ENCODE measurements at regions not wholly inside any gene's neighbourhood (a gene's known extent, or its start where the extent isn't known, plus 50 kb on each side); places are given as distances from the start of the nearest gene placed in this dataset.

DNA sequence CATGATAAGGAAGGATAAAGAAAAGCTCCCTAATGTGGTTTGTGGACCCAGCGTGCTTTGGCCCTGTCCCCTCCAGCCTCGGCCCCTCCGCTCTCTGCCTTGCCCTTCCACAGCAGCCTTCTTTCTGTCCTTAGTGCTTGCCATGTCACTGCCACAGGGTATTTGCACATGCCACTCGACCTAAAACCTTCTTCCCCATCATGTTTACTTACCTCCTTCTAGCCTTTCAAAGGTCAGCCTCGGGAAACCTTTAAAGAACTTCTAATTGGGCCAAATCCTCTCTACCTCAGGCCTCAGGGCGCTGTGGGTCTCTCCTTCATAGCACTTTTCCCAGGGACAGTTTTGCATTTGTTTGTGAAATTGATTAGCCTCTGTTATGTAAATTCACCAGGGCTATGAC, 73.0 kb downstream of the SCN11A start:
- BruUV-seq (replicated peaks), result no TSS peak
- Mint-ChIP-seq H3K9me3 (ENCODE audit: unreplicated experiment) (no peaks in the 10 kb centered on the region), H3K4me1 (ENCODE audit: low read depth, unreplicated experiment) (no peaks in the 10 kb centered on the region), H3K27me3 (ENCODE audit: insufficient read depth, unreplicated experiment) (peaks cover 26% of the 10 kb centered on the region), H3K27ac (ENCODE audit: unreplicated experiment) (no peak overlapping the region), H3K36me3 (ENCODE audit: insufficient read depth, unreplicated experiment) (no peaks in the 10 kb centered on the region), H3K4me3 (ENCODE audit: unreplicated experiment) (no peak overlapping the region)
- CTCF ChIA-PET, result no interaction called here
- POLR2A ChIA-PET, result no interaction called here
- Histone ChIP-seq H3K27me3 (replicated peaks; ENCODE audit: control insufficient read depth, insufficient read depth, low read length) (no peaks in the 10 kb centered on the region; the same call in 1 of the 2 replicates), H3K4me1 (no peaks in the 10 kb centered on the region), H3K9me3 (no peaks in the 10 kb centered on the region), H3K4me3 (ENCODE audit: low read depth, low read length) (no peak overlapping the region), H3K36me3 (ENCODE audit: control insufficient read depth, insufficient read depth, low read length) (no peaks in the 10 kb centered on the region)
- TF ChIP-seq CTCF (IDR thresholded peaks at IDR 0.05; ENCODE audit: insufficient read depth in 1 of 2, low read depth in 1 of 2, low read length in 1 of 2, severe bottlenecking in 1 of 2, unreplicated experiment in 1 of 2), result no peak
- intact Hi-C loops (cut with micrococcal nuclease; ENCODE audit: unreplicated experiment), result no loop called here
- no peak for DNase-seq

DNA sequence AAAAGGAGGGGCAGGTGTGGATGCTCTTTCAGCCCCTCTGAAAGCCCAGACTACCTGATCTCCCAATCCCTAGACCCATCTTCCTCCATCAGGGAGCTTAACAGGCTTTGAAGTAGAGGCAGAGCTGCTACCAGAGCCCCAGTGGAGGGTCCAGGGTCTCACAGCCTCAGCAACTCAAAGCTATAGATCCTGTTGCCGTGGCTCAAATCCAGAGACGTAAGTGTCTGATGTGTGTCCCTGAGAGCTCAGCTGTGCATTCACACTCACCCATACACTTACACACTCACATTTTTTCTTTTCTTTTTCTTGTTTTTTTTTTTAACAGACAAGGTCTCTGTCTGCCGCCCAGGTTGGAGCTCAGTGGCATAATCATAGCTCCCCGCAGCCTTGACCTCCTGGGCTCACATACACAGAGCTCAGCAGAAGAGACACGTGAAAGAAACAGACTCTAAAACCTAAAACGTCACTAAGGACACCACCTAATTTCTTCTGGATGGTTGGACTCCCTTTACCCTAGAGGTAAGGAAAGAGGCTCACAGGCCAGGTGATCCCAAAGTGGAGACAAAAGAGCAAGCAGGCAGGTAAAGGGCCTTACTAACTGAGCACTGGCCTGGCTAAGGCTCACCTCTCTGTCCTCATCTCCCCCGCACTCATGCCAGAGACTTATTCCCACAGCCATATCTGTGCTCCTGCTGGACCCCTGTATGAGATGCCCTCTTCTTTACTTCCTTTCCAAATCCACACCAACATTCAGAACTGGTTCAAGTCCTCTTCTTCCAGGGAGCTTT, 80.7 kb downstream of the SCN11A start:
- Mint-ChIP-seq H3K9me3 (ENCODE audit: unreplicated experiment) (no peaks in the 10 kb centered on the region), H3K27ac (ENCODE audit: unreplicated experiment) (no peak overlapping the region), H3K27me3 (ENCODE audit: insufficient read depth, unreplicated experiment) (peaks cover 25% of the 10 kb centered on the region), H3K4me1 (ENCODE audit: low read depth, unreplicated experiment) (no peaks in the 10 kb centered on the region), H3K4me3 (ENCODE audit: unreplicated experiment) (no peak overlapping the region), H3K36me3 (ENCODE audit: insufficient read depth, unreplicated experiment) (no peaks in the 10 kb centered on the region)
- no peak for TF ChIP-seq CTCF (IDR thresholded peaks at IDR 0.05; ENCODE audit: insufficient read depth in 1 of 2, low read depth in 1 of 2, low read length in 1 of 2, severe bottlenecking in 1 of 2, unreplicated experiment in 1 of 2)
- DNase-seq, result no peak
- no peaks in the 10 kb centered on the region for H3K27me3 ChIP-seq (replicated peaks; ENCODE audit: control insufficient read depth, insufficient read depth, low read length)
- no peaks in the 10 kb centered on the region for H3K4me1 ChIP-seq
- no peak overlapping the region for H3K4me3 ChIP-seq (ENCODE audit: low read depth, low read length)
- ChIA-PET POLR2A (no interaction called here), CTCF (no interaction called here)
- BruUV-seq (replicated peaks), result no TSS peak
- intact Hi-C loops (cut with micrococcal nuclease; ENCODE audit: unreplicated experiment), result no loop called here
- no peaks in the 10 kb centered on the region for H3K36me3 ChIP-seq (ENCODE audit: control insufficient read depth, insufficient read depth, low read length)
- H3K9me3 ChIP-seq, result no peaks in the 10 kb centered on the region

- no peak for DNase-seq
- CTCF ChIA-PET, result interaction anchor here (1.1 kb wide), 1 partner anchor 30 kb away, joined by 3 read pairs; no protein-coding TSS in a partner anchor
- intact Hi-C loops (cut with micrococcal nuclease; ENCODE audit: unreplicated experiment), result no loop called here
- Mint-ChIP-seq H3K4me1 (ENCODE audit: low read depth, unreplicated experiment) (no peaks in the 10 kb centered on the region), H3K9me3 (ENCODE audit: unreplicated experiment) (no peaks in the 10 kb centered on the region), H3K36me3 (ENCODE audit: insufficient read depth, unreplicated experiment) (no peaks in the 10 kb centered on the region), H3K27ac (ENCODE audit: unreplicated experiment) (no peak overlapping the region), H3K4me3 (ENCODE audit: unreplicated experiment) (no peak overlapping the region), H3K27me3 (ENCODE audit: insufficient read depth, unreplicated experiment) (peaks cover 17% of the 10 kb centered on the region)
- no peak overlapping the region for H3K4me3 ChIP-seq (ENCODE audit: low read depth, low read length)
- no peaks in the 10 kb centered on the region for H3K27me3 ChIP-seq (replicated peaks; ENCODE audit: control insufficient read depth, insufficient read depth, low read length)
- no peaks in the 10 kb centered on the region for H3K9me3 ChIP-seq
- no peaks in the 10 kb centered on the region for H3K36me3 ChIP-seq (ENCODE audit: control insufficient read depth, insufficient read depth, low read length)
- H3K4me1 ChIP-seq, result no peaks in the 10 kb centered on the region
- TF ChIP-seq CTCF (IDR thresholded peaks at IDR 0.05; ENCODE audit: insufficient read depth in 1 of 2, low read depth in 1 of 2, low read length in 1 of 2, severe bottlenecking in 1 of 2, unreplicated experiment in 1 of 2), result no peak
- POLR2A ChIA-PET, result no interaction called here
- BruUV-seq (replicated peaks), result no TSS peak
Observed at GRCh38 chr3:38969317-38970235, 82.2 kb downstream of the SCN11A start.
